Heart left ventricle (tissue), 13 donors: ENCODE measurements at regions not wholly inside any gene's neighbourhood (a gene's known extent, or its start where the extent isn't known, plus 50 kb on each side); places are given as distances from the start of the nearest gene placed in this dataset.

Experiments
- POLR2A ChIP-seq, 2 donors: fragments of 450-650 bp; IDR thresholded peaks; one replicate each; pipeline ENCODE4 v1.6.1; 2017; ENCODE audit warnings: antibody characterized with exemption in 2 of 2, mild to moderate bottlenecking in 2 of 2, moderate library complexity in 2 of 2
- TF ChIP-seq, protein P1 (sequence below), 12 donors: fragments of 200-600 bp; sonication (generic) in 4 of 12; IDR thresholded peaks; one replicate each; pipeline versions ENCODE4 v1.5.0 to v1.8.0; 2018 to 2022; ENCODE audit warnings: antibody characterized with exemption in 12 of 12, mild to moderate bottlenecking in 5 of 12
- donor health status: ischemic (EF 13 %, LVEDD 7.1; RV severe dilation, severe dysfunction).
- donor health status: DM: no; HTN: yes; CAD: no.
- donor health status: DM: no; HTN: no; CAD: no.
- donor health status: ischemic (EF 25% LVEDD 6.9; RV normal size, moderate dysfunction).
- donor health status: ischemic (EF 25% LVEDD 5.7; RV mildly dilated, moderate dysfunction).
- donor health status: ischemic (EF 35%, LVEDD 5.7; RV mildly dilated, moderate dysfunction).
- donor health status: nonischemic (EF 11% LVEDD 7.7; RV severe dilation, severe dysfunction).
- donor health status: DM: yes; HTN: yes; CAD: no.
- donor health status: PGD.
- donor health status: ischemic (EF 29% LVEDD 5.4; RV normal size, mild dysfunction).
- donor health status: nonischemic (EF 23%, LVEDD 6.1; RV moderate dilation, normal function).

DNA sequence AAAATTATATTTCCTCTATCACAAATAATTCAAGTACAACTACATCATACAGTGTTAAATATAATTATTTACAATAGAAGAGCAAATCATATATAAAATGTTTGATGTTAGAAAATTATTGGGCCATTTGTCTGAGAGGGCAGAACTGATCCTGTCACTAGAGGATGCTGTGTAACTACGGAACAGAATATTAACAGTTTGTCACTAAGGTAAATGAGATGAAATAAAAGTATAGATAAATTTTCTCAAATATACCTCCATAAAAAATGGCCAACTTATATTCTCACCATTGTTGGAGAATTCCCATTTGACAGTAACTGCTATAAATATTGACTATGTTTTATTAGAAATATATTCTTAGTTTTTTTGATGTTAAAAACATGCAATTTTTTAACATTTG lies 1067.4 kb upstream of the DDX18 start:
- TF ChIP-seq, protein P1, sequence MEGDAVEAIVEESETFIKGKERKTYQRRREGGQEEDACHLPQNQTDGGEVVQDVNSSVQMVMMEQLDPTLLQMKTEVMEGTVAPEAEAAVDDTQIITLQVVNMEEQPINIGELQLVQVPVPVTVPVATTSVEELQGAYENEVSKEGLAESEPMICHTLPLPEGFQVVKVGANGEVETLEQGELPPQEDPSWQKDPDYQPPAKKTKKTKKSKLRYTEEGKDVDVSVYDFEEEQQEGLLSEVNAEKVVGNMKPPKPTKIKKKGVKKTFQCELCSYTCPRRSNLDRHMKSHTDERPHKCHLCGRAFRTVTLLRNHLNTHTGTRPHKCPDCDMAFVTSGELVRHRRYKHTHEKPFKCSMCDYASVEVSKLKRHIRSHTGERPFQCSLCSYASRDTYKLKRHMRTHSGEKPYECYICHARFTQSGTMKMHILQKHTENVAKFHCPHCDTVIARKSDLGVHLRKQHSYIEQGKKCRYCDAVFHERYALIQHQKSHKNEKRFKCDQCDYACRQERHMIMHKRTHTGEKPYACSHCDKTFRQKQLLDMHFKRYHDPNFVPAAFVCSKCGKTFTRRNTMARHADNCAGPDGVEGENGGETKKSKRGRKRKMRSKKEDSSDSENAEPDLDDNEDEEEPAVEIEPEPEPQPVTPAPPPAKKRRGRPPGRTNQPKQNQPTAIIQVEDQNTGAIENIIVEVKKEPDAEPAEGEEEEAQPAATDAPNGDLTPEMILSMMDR (IDR thresholded peaks at IDR 0.05) = no peak
- no peak for TF ChIP-seq POLR2A (IDR thresholded peaks at IDR 0.05)
